ENCODE measurements at regions not wholly inside any gene's neighbourhood (a gene's known extent, or its start where the extent isn't known, plus 50 kb on each side); places are given as distances from the start of the nearest gene placed in this dataset.
"Not testable (repeated sequence)": the region's sequence is repeated elsewhere in the genome, so short reads cannot be mapped to it uniquely, and the experiment has no call there.

- no peaks in the 10 kb centered on the region for H3K36me3 ChIP-seq
- no peaks in the 10 kb centered on the region for H3K9me3 ChIP-seq
- intact Hi-C loops (cut with DNase I): no loop called here
- H3K4me1 ChIP-seq: no peaks in the 10 kb centered on the region
- DNase-seq (no peak), ATAC-seq (no peak)
- H3K4me3 ChIP-seq: no peak overlapping the region
- no peak for TF ChIP-seq CTCF (IDR thresholded peaks at IDR 0.05)
- H3K27ac ChIP-seq: no peak overlapping the region
- H3K27me3 ChIP-seq (ENCODE audit: low read depth): no peaks in the 10 kb centered on the region
Observed at GRCh38 chr5:119750887-119751733, 121.8 kb downstream of the FAM170A start.

GRCh38 chr5:119751734-119752094 is 122.4 kb downstream of the FAM170A start:
- no peaks in the 10 kb centered on the region for H3K4me1 ChIP-seq
- no peaks in the 10 kb centered on the region for H3K9me3 ChIP-seq
- ATAC-seq (no peak), DNase-seq (no peak)
- H3K36me3 ChIP-seq: no peaks in the 10 kb centered on the region
- no peak for TF ChIP-seq CTCF (IDR thresholded peaks at IDR 0.05)
- no peak overlapping the region for H3K27ac ChIP-seq
- intact Hi-C loops (cut with DNase I): no loop called here
- no peaks in the 10 kb centered on the region for H3K27me3 ChIP-seq (ENCODE audit: low read depth)
- no peak overlapping the region for H3K4me3 ChIP-seq

- H3K27me3 ChIP-seq (ENCODE audit: low read depth): no peaks in the 10 kb centered on the region
- H3K4me3 ChIP-seq: no peak overlapping the region
- H3K27ac ChIP-seq: no peak overlapping the region
- H3K4me1 ChIP-seq: no peaks in the 10 kb centered on the region
- intact Hi-C loops (cut with DNase I): no loop called here
- DNase-seq (no peak), ATAC-seq (no peak)
- no peaks in the 10 kb centered on the region for H3K36me3 ChIP-seq
- no peaks in the 10 kb centered on the region for H3K9me3 ChIP-seq
- no peak for TF ChIP-seq CTCF (IDR thresholded peaks at IDR 0.05)
Observed at GRCh38 chr5:119752921-119753886, 123.8 kb downstream of the FAM170A start.

- intact Hi-C loops (cut with DNase I); H3K27ac ChIP-seq; DNase-seq; H3K9me3 ChIP-seq; H3K4me1 ChIP-seq; H3K27me3 ChIP-seq (ENCODE audit: low read depth); H3K36me3 ChIP-seq; ATAC-seq; H3K4me3 ChIP-seq: not testable (repeated sequence)
Observed at GRCh38 chr5:119754825-119755224, 125.5 kb downstream of the FAM170A start.

GRCh38 chr5:119757276-119757675 is 127.9 kb downstream of the FAM170A start:
- H3K27me3 ChIP-seq (ENCODE audit: low read depth): no peaks in the 10 kb centered on the region
- H3K4me1 ChIP-seq: no peaks in the 10 kb centered on the region
- no peaks in the 10 kb centered on the region for H3K36me3 ChIP-seq
- H3K4me3 ChIP-seq: no peak overlapping the region
- DNase-seq (no peak), ATAC-seq (no peak)
- no peaks in the 10 kb centered on the region for H3K9me3 ChIP-seq
- intact Hi-C loops (cut with DNase I): no loop called here
- no peak for TF ChIP-seq CTCF (IDR thresholded peaks at IDR 0.05)
- no peak overlapping the region for H3K27ac ChIP-seq

GRCh38 chr5:119769695-119770693 is 140.6 kb downstream of the FAM170A start:
- DNase-seq; H3K27ac ChIP-seq; H3K4me3 ChIP-seq; intact Hi-C loops (cut with DNase I); H3K27me3 ChIP-seq (ENCODE audit: low read depth); H3K4me1 ChIP-seq; H3K36me3 ChIP-seq; ATAC-seq; H3K9me3 ChIP-seq: not testable (repeated sequence)

GRCh38 chr5:119780145-119780544 is 150.8 kb downstream of the FAM170A start:
- H3K9me3 ChIP-seq; H3K27me3 ChIP-seq (ENCODE audit: low read depth); H3K36me3 ChIP-seq; ATAC-seq; DNase-seq; intact Hi-C loops (cut with DNase I); H3K27ac ChIP-seq; H3K4me1 ChIP-seq; H3K4me3 ChIP-seq: not testable (repeated sequence)
